IgD-negative memory B cell (primary cell): ENCODE measurements at regions not wholly inside any gene's neighbourhood (a gene's known extent, or its start where the extent isn't known, plus 50 kb on each side); places are given as distances from the start of the nearest gene placed in this dataset.
A peak's percentile ranks its signal among the peaks of the same experiment; 100 is the strongest.

ENCODE experiments used
- H3K27ac Mint-ChIP-seq, 3 donors: one replicate each; pipeline ENCODE4 v1.8.0; 2020 to 2022; ENCODE audit warnings: mild to moderate bottlenecking in 3 of 3, mixed read lengths in 3 of 3, moderate library complexity in 1 of 3
- H3K27me3 Mint-ChIP-seq: one replicate; pipeline ENCODE4 v1.8.0; 2021; ENCODE audit warnings: mixed read lengths
- H3K36me3 Mint-ChIP-seq: one replicate; pipeline ENCODE4 v1.8.0; 2020; ENCODE audit warnings: mild to moderate bottlenecking, mixed read lengths
- H3K4me1 Mint-ChIP-seq, 3 donors: one replicate each; pipeline ENCODE4 v1.8.0; 2020 to 2022; ENCODE audit warnings: mixed read lengths in 3 of 3, mild to moderate bottlenecking in 1 of 3
- H3K4me3 Mint-ChIP-seq, 4 donors: one replicate each; pipeline ENCODE4 v1.8.0; 2020 to 2022; ENCODE audit warnings: mild to moderate bottlenecking in 4 of 4, mixed read lengths in 4 of 4, moderate library complexity in 3 of 4
- H3K9me3 Mint-ChIP-seq, 3 donors: one replicate each; pipeline ENCODE4 v1.8.0; 2020 to 2021; ENCODE audit warnings: mixed read lengths in 3 of 3, mild to moderate bottlenecking in 1 of 3

- Mint-ChIP-seq H3K36me3 (peaks cover 9% of the 10 kb centered on the region), H3K4me1 (peaks cover 0 to 5% (median 0%) of the 10 kb centered on the region in 3 donors), H3K27me3 (no peaks in the 10 kb centered on the region), H3K27ac (no peak overlapping the region), H3K4me3 (no peak overlapping the region), H3K9me3 (no peaks in the 10 kb centered on the region)
Measured at GRCh38 chr4:122203407-122203806, 51.3 kb downstream of the BLTP1 start.

GRCh38 chr4:122205687-122206086, 53.6 kb downstream of the BLTP1 start:
- no peaks in the 10 kb centered on the region for H3K9me3 Mint-ChIP-seq
- H3K27me3 Mint-ChIP-seq = no peaks in the 10 kb centered on the region
- H3K27ac Mint-ChIP-seq = no peak overlapping the region
- no peaks in the 10 kb centered on the region for H3K4me1 Mint-ChIP-seq
- H3K36me3 Mint-ChIP-seq = peaks cover 11% of the 10 kb centered on the region
- H3K4me3 Mint-ChIP-seq = no peak overlapping the region

GRCh38 chr4:122212880-122213279, 60.7 kb downstream of the BLTP1 start:
- no peak overlapping the region for H3K27ac Mint-ChIP-seq

GRCh38 chr4:122218762-122219161, 66.6 kb downstream of the BLTP1 start:
- no peak overlapping the region for H3K27ac Mint-ChIP-seq
- no peaks in the 10 kb centered on the region for H3K27me3 Mint-ChIP-seq
- no peak overlapping the region for H3K4me3 Mint-ChIP-seq
- H3K36me3 Mint-ChIP-seq = peaks cover 11% of the 10 kb centered on the region
- H3K9me3 Mint-ChIP-seq = peaks cover 0 to 3% (median 1%) of the 10 kb centered on the region in 3 donors
- H3K4me1 Mint-ChIP-seq = no peaks in the 10 kb centered on the region

More at GRCh38 chr4:122212880-122213279, 60.7 kb downstream of the BLTP1 start:
- Mint-ChIP-seq H3K36me3 (peaks cover 22% of the 10 kb centered on the region), H3K27me3 (no peaks in the 10 kb centered on the region), H3K4me3 (no peak overlapping the region), H3K4me1 (peaks cover 0 to 1% (median 0%) of the 10 kb centered on the region in 3 donors), H3K9me3 (peaks cover 0 to 3% (median 1%) of the 10 kb centered on the region in 3 donors)

GRCh38 chr4:122219356-122219755, 67.2 kb downstream of the BLTP1 start:
- Mint-ChIP-seq H3K9me3 (peaks cover 0 to 3% (median 1%) of the 10 kb centered on the region in 3 donors), H3K27ac (no peak overlapping the region), H3K36me3 (peaks cover 11% of the 10 kb centered on the region), H3K4me3 (no peak overlapping the region), H3K4me1 (no peaks in the 10 kb centered on the region), H3K27me3 (no peaks in the 10 kb centered on the region)

GRCh38 chr4:122221322-122221721, 69.2 kb downstream of the BLTP1 start:
- Mint-ChIP-seq H3K4me1 (no peaks in the 10 kb centered on the region), H3K36me3 (peaks cover 4% of the 10 kb centered on the region), H3K27me3 (no peaks in the 10 kb centered on the region), H3K4me3 (no peak overlapping the region), H3K27ac (no peak overlapping the region), H3K9me3 (no peaks in the 10 kb centered on the region)

GRCh38 chr4:122224348-122224747, 72.2 kb downstream of the BLTP1 start:
- Mint-ChIP-seq H3K9me3 (no peaks in the 10 kb centered on the region), H3K27ac (no peak overlapping the region), H3K4me3 (no peak overlapping the region), H3K36me3 (peaks cover 3% of the 10 kb centered on the region), H3K27me3 (no peaks in the 10 kb centered on the region), H3K4me1 (no peaks in the 10 kb centered on the region)

- peaks cover 4% of the 10 kb centered on the region for H3K36me3 Mint-ChIP-seq
- H3K27ac Mint-ChIP-seq = no peak overlapping the region
- no peaks in the 10 kb centered on the region for H3K9me3 Mint-ChIP-seq
- H3K4me1 Mint-ChIP-seq = no peaks in the 10 kb centered on the region
- H3K4me3 Mint-ChIP-seq = no peak overlapping the region
- H3K27me3 Mint-ChIP-seq = no peaks in the 10 kb centered on the region
Measured at GRCh38 chr4:122227202-122227601, 75.1 kb downstream of the BLTP1 start.

- Mint-ChIP-seq H3K9me3 (no peaks in the 10 kb centered on the region), H3K27ac (no peak overlapping the region), H3K36me3 (peaks cover 4% of the 10 kb centered on the region), H3K4me3 (no peak overlapping the region), H3K27me3 (no peaks in the 10 kb centered on the region), H3K4me1 (no peaks in the 10 kb centered on the region)
Measured at GRCh38 chr4:122229857-122230256, 77.7 kb downstream of the BLTP1 start.

- peaks cover 15% of the 10 kb centered on the region for H3K36me3 Mint-ChIP-seq
- no peak overlapping the region for H3K4me3 Mint-ChIP-seq
- no peaks in the 10 kb centered on the region for H3K27me3 Mint-ChIP-seq
- H3K27ac Mint-ChIP-seq = no peak overlapping the region
- no peaks in the 10 kb centered on the region for H3K4me1 Mint-ChIP-seq
- no peaks in the 10 kb centered on the region for H3K9me3 Mint-ChIP-seq
Measured at GRCh38 chr4:122232633-122233032, 80.5 kb downstream of the BLTP1 start.

- peaks cover 20% of the 10 kb centered on the region for H3K36me3 Mint-ChIP-seq
- H3K27me3 Mint-ChIP-seq = no peaks in the 10 kb centered on the region
- H3K4me3 Mint-ChIP-seq = no peak overlapping the region
- no peaks in the 10 kb centered on the region for H3K9me3 Mint-ChIP-seq
- no peak overlapping the region for H3K27ac Mint-ChIP-seq
- H3K4me1 Mint-ChIP-seq = no peaks in the 10 kb centered on the region
Measured at GRCh38 chr4:122234686-122235085, 82.6 kb downstream of the BLTP1 start.

- Mint-ChIP-seq H3K27ac (peak overlapping the region in 1 of 3 donors; percentile 13), H3K36me3 (peaks cover 11% of the 10 kb centered on the region), H3K27me3 (no peaks in the 10 kb centered on the region), H3K9me3 (no peaks in the 10 kb centered on the region), H3K4me3 (no peak overlapping the region), H3K4me1 (peaks cover 0 to 2% (median 0%) of the 10 kb centered on the region in 3 donors)
Measured at GRCh38 chr4:122243785-122244184, 91.7 kb downstream of the BLTP1 start.

- Mint-ChIP-seq H3K4me1 (peaks cover 0 to 2% (median 0%) of the 10 kb centered on the region in 3 donors), H3K36me3 (peaks cover 11% of the 10 kb centered on the region), H3K9me3 (no peaks in the 10 kb centered on the region), H3K27ac (no peak overlapping the region), H3K4me3 (no peak overlapping the region), H3K27me3 (no peaks in the 10 kb centered on the region)
Measured at GRCh38 chr4:122244764-122245163, 92.6 kb downstream of the BLTP1 start.

GRCh38 chr4:122246551-122246950, 94.4 kb downstream of the BLTP1 start:
- H3K9me3 Mint-ChIP-seq = no peaks in the 10 kb centered on the region

GRCh38 chr4:122249357-122249756, 97.2 kb downstream of the BLTP1 start:
- H3K4me1 Mint-ChIP-seq = no peaks in the 10 kb centered on the region
- peaks cover 17% of the 10 kb centered on the region for H3K36me3 Mint-ChIP-seq
- no peaks in the 10 kb centered on the region for H3K27me3 Mint-ChIP-seq
- no peaks in the 10 kb centered on the region for H3K9me3 Mint-ChIP-seq
- no peak overlapping the region for H3K27ac Mint-ChIP-seq
- no peak overlapping the region for H3K4me3 Mint-ChIP-seq

More at GRCh38 chr4:122246551-122246950, 94.4 kb downstream of the BLTP1 start:
- H3K27me3 Mint-ChIP-seq = no peaks in the 10 kb centered on the region
- no peak overlapping the region for H3K27ac Mint-ChIP-seq
- H3K4me3 Mint-ChIP-seq = no peak overlapping the region
- peaks cover 8% of the 10 kb centered on the region for H3K36me3 Mint-ChIP-seq
- no peaks in the 10 kb centered on the region for H3K4me1 Mint-ChIP-seq

- Mint-ChIP-seq H3K36me3 (peaks cover 24% of the 10 kb centered on the region), H3K27me3 (no peaks in the 10 kb centered on the region), H3K27ac (no peak overlapping the region), H3K4me1 (no peaks in the 10 kb centered on the region), H3K9me3 (no peaks in the 10 kb centered on the region), H3K4me3 (no peak overlapping the region)
Measured at GRCh38 chr4:122252584-122252983, 100.5 kb downstream of the BLTP1 start.

GRCh38 chr4:122259849-122260248, 107.7 kb downstream of the BLTP1 start:
- no peaks in the 10 kb centered on the region for H3K9me3 Mint-ChIP-seq
- peaks cover 18% of the 10 kb centered on the region for H3K36me3 Mint-ChIP-seq
- no peak overlapping the region for H3K4me3 Mint-ChIP-seq
- no peak overlapping the region for H3K27ac Mint-ChIP-seq
- H3K4me1 Mint-ChIP-seq = no peaks in the 10 kb centered on the region
- H3K27me3 Mint-ChIP-seq = no peaks in the 10 kb centered on the region
